Activated B cell treated with CpG ODN at 0.5 μM for 24 hours (primary cell): ENCODE measurements at regions not wholly inside any gene's neighbourhood (a gene's known extent, or its start where the extent isn't known, plus 50 kb on each side); places are given as distances from the start of the nearest gene placed in this dataset.
"Not testable (repeated sequence)": the region's sequence is repeated elsewhere in the genome, so short reads cannot be mapped to it uniquely, and the experiment has no call there.

Experiments used
- ATAC-seq: fragments of 200-7000 bp; cut with Tn5 transposase; one replicate; pipeline ENCODE4 v1.10.0; 2021; ENCODE audit warnings: low read depth, mild to moderate bottlenecking, moderate library complexity
- CTCF ChIA-PET: fragments of 350-600 bp; sonication (Branson Sonifier 250); formaldehyde crosslinking; loops from one replicate; lab custom pipeline; 2021; ENCODE audit warnings: antibody characterized with exemption; lab: Charles Lee
- POLR2A ChIA-PET: fragments of 350-600 bp; sonication (Branson Sonifier 250); formaldehyde crosslinking; loops from one replicate; lab custom pipeline; 2021; ENCODE audit warnings: antibody characterized with exemption; lab: Charles Lee
- DNase-seq: peaks from one replicate; pipeline ENCODE4 v3.0.0; 2022
- H3K27ac Mint-ChIP-seq: one replicate; pipeline ENCODE4 v1.8.0; 2020; ENCODE audit warnings: mixed read lengths
- H3K27me3 Mint-ChIP-seq: one replicate; pipeline ENCODE4 v1.8.0; 2021; ENCODE audit warnings: mixed read lengths
- H3K36me3 Mint-ChIP-seq: one replicate; pipeline ENCODE4 v1.8.0; 2021; ENCODE audit warnings: low read depth, mixed read lengths
- H3K4me1 Mint-ChIP-seq: one replicate; pipeline ENCODE4 v1.8.0; 2021; ENCODE audit warnings: mixed read lengths
- H3K4me3 Mint-ChIP-seq: one replicate; pipeline ENCODE4 v1.8.0; 2020; ENCODE audit warnings: mild to moderate bottlenecking, mixed read lengths
- H3K9me3 Mint-ChIP-seq: one replicate; pipeline ENCODE4 v1.8.0; 2020; ENCODE audit warnings: mixed read lengths
- intact Hi-C: fragments of 100-400 bp; cut with micrococcal nuclease; formaldehyde crosslinking; loops from one replicate; pipeline ENCODE4 v1.15.1; 2024
- TF ChIP-seq, protein P1 (sequence below): fragments of 200-600 bp; IDR thresholded peaks from one replicate; pipeline ENCODE4 v1.8.0; 2022; ENCODE audit warnings: antibody characterized with exemption, mild to moderate bottlenecking

DNA sequence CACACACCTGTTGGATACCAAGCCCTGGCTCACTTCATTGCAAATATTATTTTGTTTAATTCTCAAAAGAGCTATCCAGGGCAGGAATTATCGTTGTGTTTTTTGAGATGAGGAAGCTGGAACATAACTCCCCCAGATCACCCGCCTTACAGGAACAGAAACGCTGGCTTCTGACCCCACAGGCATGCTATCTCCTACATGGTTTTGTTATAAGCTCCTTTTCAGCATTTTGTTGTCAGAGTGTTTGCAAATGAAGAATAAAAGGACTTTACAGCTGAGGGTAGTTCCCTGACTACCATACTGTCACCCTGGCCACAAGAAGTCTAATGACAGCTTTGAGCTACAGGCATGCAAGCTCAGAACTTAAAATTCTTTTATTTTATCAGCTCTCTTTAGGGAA is 62.0 kb upstream of the MRPS9 start:
- H3K27me3 Mint-ChIP-seq: no peaks in the 10 kb centered on the region
- ChIA-PET POLR2A (interaction anchor here (1.2 to 1.8 kb wide), 3 partner anchors 37 to 124 kb away, joined by 3 to 12 read pairs (median 10); partner anchors contain the start of gene MRPS9), CTCF (interaction anchor here (0.8 to 1.9 kb wide), 9 partner anchors 10 to 139 kb away, joined by 3 to 10 read pairs (median 4); no protein-coding TSS in a partner anchor)
- intact Hi-C loops: loop anchor here (1.0 to 5.0 kb wide), 8 partner anchors 38 to 1216 kb away; partner anchors contain the start of genes C2orf49, POU3F3 and UXS1
- DNase-seq (no peak), ATAC-seq (no peak)
- H3K4me3 Mint-ChIP-seq: no peak overlapping the region
- H3K4me1 Mint-ChIP-seq: peaks cover 37% of the 10 kb centered on the region
- TF ChIP-seq, protein P1, sequence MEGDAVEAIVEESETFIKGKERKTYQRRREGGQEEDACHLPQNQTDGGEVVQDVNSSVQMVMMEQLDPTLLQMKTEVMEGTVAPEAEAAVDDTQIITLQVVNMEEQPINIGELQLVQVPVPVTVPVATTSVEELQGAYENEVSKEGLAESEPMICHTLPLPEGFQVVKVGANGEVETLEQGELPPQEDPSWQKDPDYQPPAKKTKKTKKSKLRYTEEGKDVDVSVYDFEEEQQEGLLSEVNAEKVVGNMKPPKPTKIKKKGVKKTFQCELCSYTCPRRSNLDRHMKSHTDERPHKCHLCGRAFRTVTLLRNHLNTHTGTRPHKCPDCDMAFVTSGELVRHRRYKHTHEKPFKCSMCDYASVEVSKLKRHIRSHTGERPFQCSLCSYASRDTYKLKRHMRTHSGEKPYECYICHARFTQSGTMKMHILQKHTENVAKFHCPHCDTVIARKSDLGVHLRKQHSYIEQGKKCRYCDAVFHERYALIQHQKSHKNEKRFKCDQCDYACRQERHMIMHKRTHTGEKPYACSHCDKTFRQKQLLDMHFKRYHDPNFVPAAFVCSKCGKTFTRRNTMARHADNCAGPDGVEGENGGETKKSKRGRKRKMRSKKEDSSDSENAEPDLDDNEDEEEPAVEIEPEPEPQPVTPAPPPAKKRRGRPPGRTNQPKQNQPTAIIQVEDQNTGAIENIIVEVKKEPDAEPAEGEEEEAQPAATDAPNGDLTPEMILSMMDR: no peak
- peak overlapping the region; percentile 89 for H3K27ac Mint-ChIP-seq
- no peaks in the 10 kb centered on the region for H3K9me3 Mint-ChIP-seq
- H3K36me3 Mint-ChIP-seq: no peaks in the 10 kb centered on the region

DNA sequence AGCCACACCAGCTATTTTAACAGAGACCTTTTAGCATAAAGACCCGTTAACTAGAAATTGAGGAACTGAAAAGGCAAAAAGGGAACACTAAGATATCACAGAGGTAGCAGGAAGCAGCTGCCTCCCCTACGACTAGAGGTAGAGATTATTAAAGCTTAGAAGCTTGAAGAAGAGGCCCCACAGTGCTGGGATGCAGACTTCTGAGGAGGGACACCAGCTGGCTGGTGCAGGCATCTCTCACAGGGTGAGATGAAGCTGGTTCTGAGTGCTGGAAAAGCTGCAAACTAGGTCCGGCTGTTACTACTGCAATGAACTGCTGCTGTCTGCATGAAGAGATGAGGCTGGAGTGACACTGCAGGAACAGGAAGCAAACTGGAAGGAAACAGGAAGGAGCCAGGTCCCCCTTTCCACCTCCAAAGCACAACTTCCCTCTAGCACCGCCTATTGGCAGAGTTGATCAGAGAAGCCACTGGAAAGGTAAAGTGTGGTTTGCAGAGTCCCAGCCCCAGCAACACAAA is 61.2 kb upstream of the MRPS9 start:
- ATAC-seq (peak; percentile 95), DNase-seq (peak; percentile 52)
- Mint-ChIP-seq H3K4me3 (peak overlapping the region; percentile 77), H3K36me3 (no peaks in the 10 kb centered on the region), H3K9me3 (no peaks in the 10 kb centered on the region), H3K27ac (peak overlapping the region; percentile 89), H3K4me1 (peaks cover 37% of the 10 kb centered on the region), H3K27me3 (no peaks in the 10 kb centered on the region)
- ChIA-PET CTCF (interaction anchor here (0.5 to 1.9 kb wide), 14 partner anchors 9 to 528 kb away, joined by 3 to 10 read pairs (median 4); partner anchors contain the start of gene MRPS9), POLR2A (interaction anchor here (1.2 to 1.8 kb wide), 3 partner anchors 38 to 125 kb away, joined by 3 to 12 read pairs (median 10); partner anchors contain the start of gene MRPS9)
- intact Hi-C loops: loop anchor here (1.0 to 5.0 kb wide), 8 partner anchors 38 to 1216 kb away; partner anchors contain the start of genes C2orf49, POU3F3 and UXS1
- TF ChIP-seq, protein P1: no peak

DNA sequence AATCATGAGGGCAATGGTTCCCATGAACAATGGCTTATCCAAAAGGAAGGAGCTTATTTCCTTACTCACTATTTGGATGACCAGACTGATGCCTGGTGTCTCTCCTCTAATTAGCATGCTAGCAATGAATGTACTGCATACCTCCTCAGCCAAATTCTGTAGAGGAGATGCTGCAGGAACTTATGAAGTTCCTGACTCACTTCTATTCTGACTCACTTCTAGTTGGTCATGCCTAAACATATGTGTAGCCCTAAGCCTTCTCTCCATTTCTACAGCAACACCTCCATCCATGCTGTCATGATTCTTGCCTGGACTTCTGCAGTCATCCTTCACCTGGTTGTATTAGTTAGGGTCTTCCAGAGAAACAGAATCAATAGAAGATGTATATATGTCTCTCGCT is 59.9 kb upstream of the MRPS9 start:
- TF ChIP-seq, protein P1: no peak
- Mint-ChIP-seq H3K4me3 (no peak overlapping the region), H3K27me3 (no peaks in the 10 kb centered on the region), H3K27ac (peak overlapping the region; percentile 59), H3K9me3 (no peaks in the 10 kb centered on the region), H3K36me3 (no peaks in the 10 kb centered on the region), H3K4me1 (peaks cover 37% of the 10 kb centered on the region)
- CTCF ChIA-PET: no interaction called here
- intact Hi-C loops: loop anchor here (2.0 to 5.0 kb wide), 6 partner anchors 89 to 1214 kb away; partner anchors contain the start of genes C2orf49, POU3F3 and UXS1
- ATAC-seq: no peak
- POLR2A ChIA-PET: no interaction called here
- no peak for DNase-seq

DNA sequence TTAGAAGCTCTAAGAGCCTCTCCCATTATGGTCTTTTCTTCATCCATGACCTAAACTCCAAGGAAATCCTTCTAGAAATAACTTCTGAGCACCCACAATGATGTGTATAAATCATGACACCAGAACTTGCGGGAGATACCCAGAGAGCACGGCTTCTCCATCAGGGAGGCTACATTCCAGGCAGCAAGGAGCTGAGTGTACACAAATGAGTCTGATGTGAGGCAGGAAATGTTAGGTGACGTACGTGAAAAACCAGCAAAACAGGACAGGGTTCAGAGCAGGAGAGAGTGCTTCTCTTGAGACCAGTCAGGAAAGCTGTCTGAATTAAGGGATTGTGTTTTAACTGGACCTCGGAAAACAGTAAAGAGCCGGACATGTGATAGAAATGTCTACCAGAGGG is 58.1 kb upstream of the MRPS9 start:
- intact Hi-C loops: loop anchor here (5.0 kb wide), 4 partner anchors 127 to 1213 kb away; partner anchors contain the start of genes C2orf49, POU3F3 and UXS1
- ATAC-seq, H3K4me3 Mint-ChIP-seq, POLR2A ChIA-PET, DNase-seq, CTCF ChIA-PET, H3K36me3 Mint-ChIP-seq, H3K27me3 Mint-ChIP-seq, H3K27ac Mint-ChIP-seq, H3K9me3 Mint-ChIP-seq: not testable (repeated sequence)
- peaks cover 33% of the 10 kb centered on the region for H3K4me1 Mint-ChIP-seq

DNA sequence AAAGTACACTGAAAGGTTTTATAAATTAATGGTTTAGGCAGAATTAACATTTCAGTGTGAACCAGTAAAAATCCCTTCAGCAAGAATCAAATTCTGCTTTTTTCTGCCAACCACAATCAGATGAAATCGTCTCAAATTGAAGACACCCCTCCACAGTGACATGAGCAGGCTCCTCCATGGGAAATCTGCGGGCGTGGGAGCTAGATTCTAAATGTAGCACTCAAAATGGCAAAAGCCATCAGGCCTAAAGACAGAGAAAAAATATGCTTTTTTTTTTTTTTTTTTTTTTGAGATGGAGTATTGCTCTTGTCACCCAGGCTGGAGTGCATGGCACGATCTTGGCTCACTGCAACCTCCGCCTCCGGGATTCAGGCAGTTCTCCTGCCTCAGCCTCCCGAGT is 55.8 kb upstream of the MRPS9 start:
- H3K4me3 Mint-ChIP-seq: no peak overlapping the region
- H3K9me3 Mint-ChIP-seq: peaks cover 5% of the 10 kb centered on the region
- intact Hi-C loops: no loop called here
- no peak overlapping the region for H3K27ac Mint-ChIP-seq
- peaks cover 10% of the 10 kb centered on the region for H3K4me1 Mint-ChIP-seq
- ChIA-PET POLR2A (no interaction called here), CTCF (no interaction called here)
- ATAC-seq: no peak
- H3K36me3 Mint-ChIP-seq: no peaks in the 10 kb centered on the region
- DNase-seq: no peak
- peaks cover 4% of the 10 kb centered on the region for H3K27me3 Mint-ChIP-seq
- TF ChIP-seq, protein P1: no peak
